T-helper 17 cell (primary cell): ENCODE measurements at regions not wholly inside any gene's neighbourhood (a gene's known extent, or its start where the extent isn't known, plus 50 kb on each side); places are given as distances from the start of the nearest gene placed in this dataset.

ENCODE experiments used
- ATAC-seq: fragments of 150-1000 bp; cut with Tn5 transposase; 2 replicates; pipeline ENCODE4 v1.10.0; 2021; ENCODE audit warnings: mild to moderate bottlenecking, moderate library complexity
- DNase-seq, 3 donors: peaks; one replicate each; pipeline versions ENCODE4 v3.0.0 to v3.0.0-alpha.2; 2020 to 2021
- H3K9me3 ChIP-seq: one replicate; pipeline ENCODE4 v1.7.0; 2013; ENCODE audit warnings: low read length, mild to moderate bottlenecking; ENCODE audit not compliant: control insufficient read depth, poor library complexity, severe bottlenecking
- H3K27ac Mint-ChIP-seq: one replicate; pipeline ENCODE4 v1.8.0; 2022; ENCODE audit warnings: mild to moderate bottlenecking, moderate library complexity, mixed read lengths
- H3K27me3 Mint-ChIP-seq: one replicate; pipeline ENCODE4 v1.8.0; 2022; ENCODE audit warnings: mixed read lengths
- H3K36me3 Mint-ChIP-seq: one replicate; pipeline ENCODE4 v1.8.0; 2022; ENCODE audit warnings: low read depth, mixed read lengths
- H3K4me1 Mint-ChIP-seq: one replicate; pipeline ENCODE4 v1.8.0; 2022; ENCODE audit warnings: mild to moderate bottlenecking, mixed read lengths
- H3K4me3 Mint-ChIP-seq: one replicate; pipeline ENCODE4 v1.8.0; 2022; ENCODE audit warnings: mild to moderate bottlenecking, moderate library complexity, mixed read lengths

DNA sequence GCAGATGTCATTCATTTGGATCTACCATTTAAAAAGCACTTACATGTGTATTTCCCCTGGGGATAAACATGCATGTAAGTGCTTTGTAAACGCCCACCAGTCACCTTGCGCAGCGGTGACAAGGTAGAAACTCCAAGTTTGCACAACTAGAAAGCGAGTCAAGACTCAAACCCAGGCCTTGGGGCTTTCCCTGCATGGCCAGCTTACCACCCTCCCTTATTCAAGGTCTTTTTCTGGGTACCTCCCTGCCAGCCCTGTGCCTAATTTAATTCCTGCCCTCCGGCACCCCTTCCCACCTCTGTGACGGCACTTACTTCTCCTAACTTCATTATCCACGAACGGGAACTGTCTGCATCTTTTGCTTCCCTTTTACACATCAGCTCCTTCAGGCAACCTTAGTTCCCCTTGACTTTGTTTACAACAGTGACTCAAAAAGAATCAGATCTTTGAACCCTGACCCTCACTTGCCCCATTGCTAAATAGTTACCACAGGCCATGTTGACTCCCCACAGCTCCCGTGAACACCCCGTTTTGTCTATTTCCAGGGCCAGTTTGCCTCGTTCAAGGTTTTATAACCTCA is 138.3 kb upstream of the ETS2 start:
- Mint-ChIP-seq H3K27ac (no peak overlapping the region), H3K4me3 (no peak overlapping the region), H3K36me3 (peaks cover 2% of the 10 kb centered on the region), H3K4me1 (no peaks in the 10 kb centered on the region), H3K27me3 (peaks cover 59% of the 10 kb centered on the region)
- ATAC-seq (no peak), DNase-seq (no peak)
- H3K9me3 ChIP-seq: no peaks in the 10 kb centered on the region

DNA sequence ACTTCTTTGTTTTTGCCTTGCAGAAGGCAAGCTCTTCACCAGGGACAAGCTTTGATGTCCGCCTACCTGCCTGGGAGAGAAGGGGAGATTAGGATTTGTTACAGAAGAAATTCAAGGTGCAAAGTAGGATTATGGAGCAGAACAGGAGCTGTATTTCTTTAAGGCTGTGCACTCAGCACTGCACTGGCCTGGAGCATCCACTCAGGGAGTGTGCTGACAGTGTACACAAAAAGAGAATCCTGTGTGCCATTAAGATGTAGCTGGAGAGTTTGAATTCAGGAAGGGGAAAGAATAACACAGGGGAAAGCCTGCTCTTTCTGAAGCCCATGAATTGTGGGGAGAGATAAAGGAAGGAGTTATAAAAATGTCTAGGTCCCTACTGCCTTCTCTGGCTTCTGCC is 137.7 kb upstream of the ETS2 start:
- ATAC-seq: no peak

DNA sequence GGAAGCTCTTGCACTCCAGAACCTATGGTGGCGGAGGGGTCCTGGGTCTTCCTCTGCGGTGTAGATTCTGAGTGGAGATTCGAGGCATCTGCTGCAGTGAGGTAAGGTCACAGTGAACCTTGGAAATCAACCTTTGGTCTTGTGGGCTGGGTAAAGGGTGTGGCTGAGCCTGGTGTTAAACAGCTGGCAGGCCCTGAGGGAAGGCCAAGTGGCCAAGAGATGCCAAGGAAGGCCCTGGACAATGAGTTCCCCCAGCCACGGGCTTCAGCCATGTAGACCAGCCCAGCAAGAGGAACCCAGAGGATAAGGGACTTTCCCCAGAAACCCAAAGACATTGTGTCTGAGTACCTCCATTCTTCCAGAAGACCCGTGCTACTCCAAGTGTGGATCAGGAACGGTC is 137.2 kb upstream of the ETS2 start:
- Mint-ChIP-seq H3K27ac (no peak overlapping the region), H3K4me3 (no peak overlapping the region), H3K36me3 (peaks cover 2% of the 10 kb centered on the region), H3K4me1 (no peaks in the 10 kb centered on the region), H3K27me3 (peaks cover 56% of the 10 kb centered on the region)
- H3K9me3 ChIP-seq: no peaks in the 10 kb centered on the region
- no peak for ATAC-seq
- DNase-seq: no peak

More for the DNA sequence above, 137.7 kb upstream of the ETS2 start:
- no peaks in the 10 kb centered on the region for H3K9me3 ChIP-seq
- H3K4me1 Mint-ChIP-seq: no peaks in the 10 kb centered on the region
- DNase-seq: no peak
- no peak overlapping the region for H3K27ac Mint-ChIP-seq
- peaks cover 2% of the 10 kb centered on the region for H3K36me3 Mint-ChIP-seq
- no peak overlapping the region for H3K4me3 Mint-ChIP-seq
- peaks cover 60% of the 10 kb centered on the region for H3K27me3 Mint-ChIP-seq

DNA sequence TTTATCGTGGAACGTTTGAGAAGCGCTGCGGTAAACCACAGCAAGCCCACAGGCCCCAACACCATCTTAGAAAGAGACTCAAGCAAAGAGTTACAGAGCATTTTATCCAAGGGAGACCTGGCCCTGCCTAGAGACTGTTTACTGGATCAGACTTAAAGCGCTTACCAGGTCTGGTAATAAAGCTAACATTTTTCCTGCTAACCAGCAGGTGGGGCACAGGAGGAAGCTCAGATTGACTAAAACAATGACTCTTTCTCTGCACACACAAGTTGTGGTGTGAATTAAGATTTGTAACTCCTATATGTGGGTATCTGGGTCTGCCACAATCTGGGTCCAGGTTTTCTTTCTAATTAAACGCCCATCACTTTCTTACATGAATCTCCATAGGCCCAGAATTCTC is 136.5 kb upstream of the ETS2 start:
- Mint-ChIP-seq H3K27ac (no peak overlapping the region), H3K4me3 (no peak overlapping the region), H3K4me1 (no peaks in the 10 kb centered on the region), H3K27me3 (peaks cover 54% of the 10 kb centered on the region), H3K36me3 (peaks cover 2% of the 10 kb centered on the region)
- DNase-seq (no peak), ATAC-seq (no peak)
- H3K9me3 ChIP-seq: no peaks in the 10 kb centered on the region

DNA sequence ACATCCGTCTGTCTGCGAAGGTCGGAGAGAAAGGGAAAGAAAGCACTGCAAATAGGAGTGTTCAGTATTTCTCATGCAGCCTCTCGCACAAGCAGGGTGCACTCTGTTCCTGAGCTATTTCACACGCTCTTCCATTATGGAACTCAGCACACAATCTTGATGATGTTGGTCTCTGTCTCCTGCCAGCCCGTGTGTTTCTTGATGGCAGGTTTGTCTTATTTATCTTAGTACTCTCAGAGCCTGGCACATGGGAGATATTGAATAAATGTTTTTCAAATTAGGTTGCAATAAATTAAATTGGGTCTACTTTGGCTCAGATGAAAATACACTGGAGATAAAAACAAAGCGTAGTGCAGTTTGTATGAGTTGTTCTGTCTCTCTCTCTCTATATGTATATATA is 134.9 kb upstream of the ETS2 start:
- peaks cover 2% of the 10 kb centered on the region for H3K36me3 Mint-ChIP-seq
- no peak for ATAC-seq

DNA sequence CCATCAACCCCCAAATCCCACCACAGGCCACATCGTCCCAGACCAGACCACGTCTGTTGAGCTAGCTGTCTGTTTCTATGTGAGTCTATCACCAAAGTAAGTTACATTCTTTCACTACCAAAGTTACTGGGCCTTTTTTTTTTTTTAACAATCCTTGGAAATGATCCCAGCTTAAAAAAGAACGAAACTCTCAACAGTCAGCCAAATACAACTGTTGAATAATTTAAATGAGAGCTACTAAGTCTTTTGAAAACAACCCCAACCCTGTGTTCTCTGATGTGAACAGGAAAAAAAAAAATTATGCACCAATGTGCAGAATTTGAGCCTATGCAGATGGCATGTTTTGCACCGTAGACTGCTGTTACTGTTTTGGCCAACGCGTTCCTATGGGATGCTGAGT is 134.0 kb upstream of the ETS2 start:
- H3K9me3 ChIP-seq: no peaks in the 10 kb centered on the region
- H3K4me1 Mint-ChIP-seq: no peaks in the 10 kb centered on the region
- DNase-seq: no peak
- H3K27me3 Mint-ChIP-seq: peaks cover 51% of the 10 kb centered on the region
- no peak overlapping the region for H3K4me3 Mint-ChIP-seq
- peaks cover 3% of the 10 kb centered on the region for H3K36me3 Mint-ChIP-seq
- ATAC-seq: no peak
- no peak overlapping the region for H3K27ac Mint-ChIP-seq

More for the DNA sequence above, 134.9 kb upstream of the ETS2 start:
- DNase-seq: no peak
- no peaks in the 10 kb centered on the region for H3K9me3 ChIP-seq
- Mint-ChIP-seq H3K4me1 (no peaks in the 10 kb centered on the region), H3K27me3 (peaks cover 49% of the 10 kb centered on the region), H3K4me3 (no peak overlapping the region), H3K27ac (no peak overlapping the region)

DNA sequence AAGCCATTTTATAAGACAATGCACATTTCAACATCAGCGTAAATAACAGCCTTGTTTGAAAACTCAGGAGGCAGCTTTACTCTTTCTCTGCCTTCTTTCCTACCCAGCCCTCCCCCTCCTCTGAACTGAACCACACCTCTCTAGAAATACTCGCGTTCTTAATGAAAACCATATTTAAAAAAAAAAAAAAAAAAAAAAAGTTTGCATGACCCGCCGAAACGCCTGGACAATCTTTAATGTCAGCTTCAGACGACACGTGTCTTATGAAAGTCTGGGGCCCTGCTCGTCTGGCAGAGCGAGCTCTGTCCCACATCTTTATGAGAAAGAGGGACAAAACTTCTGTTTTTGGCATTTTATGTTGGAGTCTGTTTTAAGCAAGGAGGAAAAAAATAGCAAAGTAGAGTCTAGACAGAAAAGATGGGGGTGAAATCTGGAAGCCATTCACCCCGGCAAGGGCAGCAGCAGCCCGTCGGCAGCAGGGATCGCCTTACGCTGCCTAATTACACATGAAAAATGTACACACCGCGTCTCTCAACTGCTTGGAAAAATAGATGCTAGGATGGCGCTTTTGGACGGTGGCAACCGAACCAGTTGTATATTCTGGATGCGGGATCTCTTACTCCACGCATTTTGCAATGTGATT is 130.4 kb upstream of the ETS2 start:
- peaks cover 45% of the 10 kb centered on the region for H3K27me3 Mint-ChIP-seq
- no peak overlapping the region for H3K27ac Mint-ChIP-seq
- ATAC-seq: no peak
- H3K4me1 Mint-ChIP-seq: no peaks in the 10 kb centered on the region
- DNase-seq: no peak
- no peak overlapping the region for H3K4me3 Mint-ChIP-seq
- no peaks in the 10 kb centered on the region for H3K9me3 ChIP-seq
- H3K36me3 Mint-ChIP-seq: peaks cover 3% of the 10 kb centered on the region

DNA sequence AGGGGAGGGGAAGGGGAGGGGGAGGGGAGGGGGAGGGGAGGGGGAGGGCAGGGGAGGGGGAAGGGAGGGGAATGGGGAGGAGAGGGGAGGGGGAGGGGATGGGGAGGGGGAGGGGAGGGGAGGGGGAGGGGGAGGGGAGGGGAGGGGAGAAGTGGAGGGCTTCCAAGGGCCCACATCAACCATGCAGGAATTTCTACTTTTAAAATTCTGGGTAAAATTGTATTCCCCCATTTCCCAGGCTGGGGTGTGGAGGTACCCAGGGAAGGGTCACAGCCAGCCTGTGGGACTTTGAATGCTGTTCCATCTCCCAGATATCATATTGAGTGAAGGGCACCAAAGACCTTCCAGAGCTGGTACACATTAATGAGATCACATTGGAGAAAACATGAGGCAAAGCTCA is 126.9 kb upstream of the ETS2 start:
- no peak overlapping the region for H3K27ac Mint-ChIP-seq
- H3K36me3 Mint-ChIP-seq: peaks cover 3% of the 10 kb centered on the region
- peaks cover 41% of the 10 kb centered on the region for H3K27me3 Mint-ChIP-seq
- no peaks in the 10 kb centered on the region for H3K4me1 Mint-ChIP-seq
- DNase-seq (no peak), ATAC-seq (no peak)
- no peaks in the 10 kb centered on the region for H3K9me3 ChIP-seq
- no peak overlapping the region for H3K4me3 Mint-ChIP-seq

DNA sequence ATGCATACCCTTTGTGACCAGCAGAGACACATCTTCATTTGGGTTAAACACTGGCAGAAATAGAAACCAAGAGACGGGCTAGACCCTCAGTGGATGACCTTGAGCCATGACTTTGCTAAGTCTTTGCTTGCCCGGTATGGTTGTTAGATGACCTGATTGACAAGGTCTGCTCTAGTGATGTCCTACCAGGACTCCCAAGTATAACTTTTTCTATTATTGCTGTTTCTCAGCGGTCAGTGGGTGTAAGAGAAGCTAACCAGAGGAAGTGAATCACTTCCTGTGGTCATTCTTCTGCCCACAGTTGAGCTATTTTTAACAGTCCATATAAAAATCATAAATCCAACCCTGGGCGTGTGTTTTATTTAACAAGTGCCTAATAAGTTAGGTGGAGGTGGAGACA is 126.2 kb upstream of the ETS2 start:
- Mint-ChIP-seq H3K36me3 (peaks cover 3% of the 10 kb centered on the region), H3K27me3 (peaks cover 48% of the 10 kb centered on the region), H3K4me1 (no peaks in the 10 kb centered on the region), H3K27ac (no peak overlapping the region), H3K4me3 (no peak overlapping the region)
- DNase-seq: no peak
- H3K9me3 ChIP-seq: peaks cover 3% of the 10 kb centered on the region
- ATAC-seq: no peak

DNA sequence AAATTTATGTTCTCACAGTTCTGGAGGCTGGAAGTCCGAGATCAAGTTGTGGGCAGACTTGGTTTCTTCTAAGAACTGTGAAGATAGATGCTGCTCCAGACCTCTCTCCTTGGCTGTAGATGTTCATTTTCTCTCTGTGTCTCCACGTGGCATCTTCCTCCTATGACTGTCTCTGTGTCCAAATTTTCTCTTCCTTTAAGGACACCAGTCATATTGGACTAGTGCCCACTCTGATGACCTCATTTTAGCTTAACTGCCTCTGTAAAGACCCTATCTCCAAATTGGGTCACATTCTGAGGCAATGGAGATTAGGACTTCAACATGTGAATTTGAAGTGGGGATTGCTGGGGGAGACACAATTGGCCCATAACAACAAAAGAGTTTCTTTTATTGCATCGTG is 125.3 kb upstream of the ETS2 start:
- H3K4me1 Mint-ChIP-seq: no peaks in the 10 kb centered on the region
- ATAC-seq (no peak), DNase-seq (no peak)
- peaks cover 3% of the 10 kb centered on the region for H3K9me3 ChIP-seq
- H3K36me3 Mint-ChIP-seq: peaks cover 3% of the 10 kb centered on the region
- no peak overlapping the region for H3K4me3 Mint-ChIP-seq
- H3K27me3 Mint-ChIP-seq: peaks cover 48% of the 10 kb centered on the region
- H3K27ac Mint-ChIP-seq: no peak overlapping the region

DNA sequence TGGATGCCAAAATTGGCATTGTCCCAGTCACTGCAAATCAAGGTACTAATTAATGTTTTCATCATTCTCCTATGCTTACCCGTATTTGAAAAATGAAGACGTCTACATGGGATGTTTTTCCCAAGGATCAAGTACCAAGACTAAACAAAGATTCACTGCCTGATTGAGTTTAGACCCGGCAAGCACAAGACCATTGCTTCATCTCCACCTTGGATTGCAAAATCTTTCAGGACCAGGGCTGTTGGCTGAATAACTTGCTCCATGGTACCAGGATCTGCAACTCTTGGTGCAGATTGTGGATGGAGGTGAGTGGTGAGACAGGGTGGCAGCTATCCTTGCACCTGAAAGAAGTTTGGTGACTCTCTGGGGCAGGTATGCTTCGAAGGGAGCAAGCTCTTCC is 122.5 kb upstream of the ETS2 start:
- Mint-ChIP-seq H3K27ac (no peak overlapping the region), H3K27me3 (peaks cover 36% of the 10 kb centered on the region), H3K4me3 (no peak overlapping the region), H3K4me1 (no peaks in the 10 kb centered on the region), H3K36me3 (no peaks in the 10 kb centered on the region)
- H3K9me3 ChIP-seq: peaks cover 3% of the 10 kb centered on the region
- no peak for DNase-seq
- no peak for ATAC-seq

DNA sequence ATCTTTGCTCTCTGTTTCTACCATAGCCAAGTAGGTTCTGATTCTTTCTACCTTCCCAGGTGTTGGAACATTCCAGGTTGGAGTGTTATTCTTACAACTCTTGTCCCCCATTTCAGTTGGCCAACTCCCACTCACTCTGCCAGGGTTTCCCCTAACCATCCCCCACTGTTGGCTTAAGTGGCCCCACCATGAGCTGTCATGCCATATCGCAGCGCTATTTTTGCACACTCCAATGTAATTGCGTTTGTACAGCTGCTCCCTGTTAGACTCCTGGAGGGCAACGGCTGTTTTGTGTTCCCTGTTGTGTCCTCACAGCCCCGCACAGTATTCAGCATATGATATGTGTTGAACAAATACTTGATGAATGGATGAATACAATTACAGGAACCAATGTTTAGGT is 117.7 kb upstream of the ETS2 start:
- Mint-ChIP-seq H3K36me3 (no peaks in the 10 kb centered on the region), H3K4me1 (no peaks in the 10 kb centered on the region), H3K27me3 (peaks cover 35% of the 10 kb centered on the region), H3K27ac (no peak overlapping the region), H3K4me3 (no peak overlapping the region)
- H3K9me3 ChIP-seq: peaks cover 3% of the 10 kb centered on the region
- ATAC-seq: no peak
- DNase-seq: no peak

DNA sequence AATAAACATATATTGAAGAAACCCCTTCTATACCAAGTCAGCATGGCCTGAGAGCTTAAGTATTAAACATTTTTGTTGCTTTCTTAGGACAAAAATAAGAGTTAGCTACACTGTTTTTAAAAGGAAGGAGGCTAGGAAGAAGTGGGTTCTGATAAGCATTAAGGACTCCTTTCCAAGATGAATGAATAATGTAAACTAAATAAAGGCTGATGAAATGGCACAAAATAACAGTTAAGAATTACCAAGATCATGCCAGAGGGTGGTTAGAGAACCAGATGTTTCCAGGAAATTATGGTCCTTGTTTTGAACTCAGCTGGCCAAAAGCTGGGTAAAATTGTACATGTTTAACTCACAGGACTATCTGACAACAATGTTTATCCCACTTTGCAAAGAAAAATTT is 114.1 kb upstream of the ETS2 start:
- Mint-ChIP-seq H3K4me1 (no peaks in the 10 kb centered on the region), H3K27ac (no peak overlapping the region), H3K27me3 (peaks cover 35% of the 10 kb centered on the region), H3K4me3 (no peak overlapping the region), H3K36me3 (peaks cover 2% of the 10 kb centered on the region)
- DNase-seq (no peak), ATAC-seq (no peak)
- no peaks in the 10 kb centered on the region for H3K9me3 ChIP-seq

DNA sequence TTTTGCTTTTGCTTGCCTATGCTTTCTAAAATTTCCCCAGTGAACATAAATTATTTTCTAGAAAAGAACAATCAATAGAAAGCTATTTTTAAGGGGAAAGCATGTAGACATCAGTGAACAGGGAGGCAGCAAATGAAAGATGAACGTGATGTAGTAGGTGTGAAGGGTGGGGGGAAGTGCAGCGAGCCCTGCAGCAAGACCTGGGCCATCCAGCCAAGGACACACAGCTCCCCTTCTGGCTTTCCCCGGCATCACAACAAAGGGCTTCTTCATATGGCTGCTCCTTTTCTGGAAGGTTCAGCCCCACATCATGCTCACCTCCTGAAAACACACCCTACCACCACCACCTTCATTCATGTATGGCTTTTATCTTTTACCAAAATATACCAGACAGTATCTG is 109.2 kb upstream of the ETS2 start:
- peaks cover 2% of the 10 kb centered on the region for H3K36me3 Mint-ChIP-seq
- H3K27ac Mint-ChIP-seq: no peak overlapping the region
- DNase-seq: no peak
- no peak for ATAC-seq
- H3K9me3 ChIP-seq: no peaks in the 10 kb centered on the region
- H3K4me3 Mint-ChIP-seq: no peak overlapping the region
- H3K4me1 Mint-ChIP-seq: no peaks in the 10 kb centered on the region
- peaks cover 55% of the 10 kb centered on the region for H3K27me3 Mint-ChIP-seq
